ENCODE measurements at regions not wholly inside any gene's neighbourhood (a gene's known extent, or its start where the extent isn't known, plus 50 kb on each side); places are given as distances from the start of the nearest gene placed in this dataset.

DNA sequence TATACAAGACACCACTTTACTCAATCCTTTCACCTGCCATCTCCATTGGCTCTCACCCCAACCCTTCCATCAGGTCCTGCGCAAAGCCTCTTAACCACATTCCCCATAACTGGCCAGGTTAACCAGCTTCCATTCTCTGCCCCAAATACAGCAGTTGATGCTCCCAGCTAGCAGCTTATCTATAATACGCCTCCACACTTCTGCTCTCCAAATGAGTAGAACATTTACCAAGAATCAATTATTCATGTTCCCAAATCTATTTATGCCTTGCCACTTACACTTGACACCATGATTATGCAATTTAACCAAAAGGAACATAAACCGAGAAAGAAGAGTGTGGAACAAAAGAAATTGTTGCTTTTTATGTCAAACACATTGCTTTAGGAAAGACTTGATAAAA lies 103.7 kb upstream of the TPM1 start:
- no peak for DNase-seq

DNA sequence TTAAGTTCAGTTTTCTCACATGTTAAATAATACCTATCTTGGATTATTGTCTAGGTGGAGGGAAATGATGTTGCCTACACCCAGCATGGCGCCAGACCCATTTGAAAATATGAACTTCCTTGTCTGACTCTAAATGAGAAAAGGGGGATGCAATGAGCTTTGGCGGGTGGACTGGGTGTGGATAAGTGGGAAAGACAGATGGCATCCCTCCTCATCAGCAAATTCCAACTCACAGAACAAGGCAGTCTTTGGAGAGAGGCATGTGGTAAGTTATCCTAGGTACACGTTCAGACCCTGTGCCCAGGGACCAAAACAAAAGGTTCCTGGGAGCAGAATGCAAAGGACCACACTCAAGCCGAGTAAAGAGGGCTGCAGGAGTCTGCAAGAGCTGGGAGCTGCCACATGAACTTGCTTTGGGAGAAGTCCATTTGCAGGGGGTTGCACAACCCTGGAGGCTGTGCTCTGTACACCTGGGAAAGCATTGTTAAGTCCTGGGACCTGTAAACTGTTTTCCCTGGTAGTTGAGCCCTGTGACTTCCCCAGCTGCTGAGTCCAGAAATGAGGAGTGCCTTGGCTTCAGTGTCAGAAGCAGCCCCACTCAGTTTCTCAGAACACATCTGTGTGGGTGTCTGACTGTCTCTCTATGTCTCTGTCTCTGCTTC lies 102.3 kb upstream of the TPM1 start:
- DNase-seq, result no peak

DNA sequence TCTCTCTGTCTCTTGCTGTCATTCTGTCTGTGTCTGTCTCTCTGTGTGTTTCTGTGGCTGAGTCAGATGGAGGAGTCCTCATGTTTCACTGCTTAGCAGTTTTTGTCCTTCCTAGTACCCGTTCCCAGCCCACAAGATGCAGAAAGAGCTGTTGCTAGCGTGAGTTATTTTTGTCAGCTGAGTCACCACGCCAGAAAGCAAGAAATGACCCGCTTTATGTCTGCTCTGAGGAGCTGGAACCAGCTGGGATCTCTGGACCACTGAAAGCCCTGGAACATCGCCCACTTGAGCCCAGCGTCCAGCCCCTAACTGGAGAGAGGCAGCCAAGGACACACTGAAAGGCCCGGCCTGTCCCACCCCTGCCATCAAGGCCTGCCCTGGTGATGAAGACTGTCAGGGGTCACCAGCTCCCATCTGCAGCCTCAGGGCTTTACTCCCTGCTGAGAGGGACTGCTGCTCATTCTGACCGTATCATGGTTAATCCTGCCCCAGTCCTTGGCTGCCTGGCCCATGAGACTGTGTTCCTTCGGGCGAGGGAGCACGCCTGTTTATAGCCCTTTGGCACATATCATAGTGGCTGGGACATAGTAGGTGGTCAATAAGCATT lies 101.7 kb upstream of the TPM1 start:
- no peak for DNase-seq

DNA sequence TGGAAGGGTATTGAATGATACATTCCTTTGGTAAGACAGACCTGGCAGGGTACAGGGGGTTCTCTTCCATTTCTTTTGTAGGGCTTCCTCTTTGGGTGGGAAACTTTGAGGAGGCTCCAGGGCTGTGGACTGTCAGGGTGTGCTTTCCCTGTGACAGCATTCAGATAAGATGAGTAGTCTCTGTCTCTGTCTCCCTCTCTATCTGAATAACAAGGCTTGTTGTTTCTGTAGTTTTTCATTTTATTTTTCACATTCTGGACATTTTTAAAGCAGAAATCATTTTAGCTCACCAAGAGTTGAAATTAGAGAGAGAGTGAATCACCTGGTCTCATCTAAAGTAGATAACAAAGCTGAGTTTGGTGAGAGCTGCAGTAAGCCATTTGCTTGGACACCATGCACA lies 100.8 kb upstream of the TPM1 start:
- no peak for DNase-seq

DNA sequence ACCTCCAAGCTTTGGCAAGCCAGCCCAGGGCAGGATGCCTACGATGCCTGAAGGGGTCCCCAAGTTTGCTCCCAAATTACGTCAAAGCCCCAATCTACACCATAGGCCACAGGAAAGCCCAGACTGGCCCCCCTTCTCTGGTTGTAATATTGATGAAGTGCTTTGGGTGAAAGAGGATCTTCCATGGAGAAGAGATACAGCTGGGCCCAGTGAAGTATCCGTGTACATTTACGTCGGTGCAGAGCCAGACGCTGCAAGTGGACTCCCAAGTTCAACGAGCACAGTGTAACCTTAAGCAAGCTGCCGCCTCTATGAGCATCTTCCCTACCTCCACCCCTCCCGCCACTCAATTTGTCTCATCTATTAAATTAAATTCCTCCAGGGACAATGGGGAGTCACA lies 100.1 kb upstream of the TPM1 start:
- DNase-seq, result no peak

DNA sequence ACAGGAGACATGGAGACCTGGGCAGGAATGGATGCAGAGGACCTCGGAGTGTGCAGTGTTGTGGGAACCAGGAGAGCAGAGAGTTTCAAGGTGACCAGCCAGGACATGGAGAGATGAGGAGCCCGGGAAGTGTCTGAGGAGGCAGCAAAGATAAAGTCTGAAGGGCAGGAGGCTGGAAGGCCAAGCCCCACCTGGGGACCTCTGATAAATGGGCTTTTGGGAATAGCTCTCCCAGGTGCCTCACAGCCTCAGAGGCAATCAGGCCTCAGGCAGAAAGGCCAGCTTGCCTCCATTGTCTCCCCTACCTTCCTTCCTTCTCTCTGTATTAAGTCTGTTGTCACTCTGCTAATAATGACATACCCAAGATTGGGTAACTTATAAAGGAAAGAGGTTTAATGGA lies 97.5 kb upstream of the TPM1 start:
- no peak for DNase-seq

DNA sequence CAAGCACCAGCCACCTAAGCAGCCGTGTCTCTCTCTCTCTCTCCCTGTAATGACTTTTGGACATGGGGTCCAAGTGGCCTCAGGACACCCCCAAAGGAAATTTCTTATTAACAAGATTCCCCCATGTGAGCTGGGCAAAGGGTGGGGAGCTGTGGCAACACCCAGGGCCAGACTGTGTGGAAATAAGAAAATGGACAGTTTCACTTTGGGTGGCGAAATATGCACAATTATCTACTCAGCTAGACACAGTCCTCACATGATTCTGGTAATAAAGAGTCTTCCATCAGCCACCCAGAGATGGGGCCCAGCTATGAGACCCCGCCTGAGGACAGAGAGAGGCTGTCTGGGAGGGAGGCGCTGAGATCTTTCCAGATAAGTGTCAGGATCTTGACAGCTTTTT lies 96.8 kb upstream of the TPM1 start:
- no peak for DNase-seq

DNA sequence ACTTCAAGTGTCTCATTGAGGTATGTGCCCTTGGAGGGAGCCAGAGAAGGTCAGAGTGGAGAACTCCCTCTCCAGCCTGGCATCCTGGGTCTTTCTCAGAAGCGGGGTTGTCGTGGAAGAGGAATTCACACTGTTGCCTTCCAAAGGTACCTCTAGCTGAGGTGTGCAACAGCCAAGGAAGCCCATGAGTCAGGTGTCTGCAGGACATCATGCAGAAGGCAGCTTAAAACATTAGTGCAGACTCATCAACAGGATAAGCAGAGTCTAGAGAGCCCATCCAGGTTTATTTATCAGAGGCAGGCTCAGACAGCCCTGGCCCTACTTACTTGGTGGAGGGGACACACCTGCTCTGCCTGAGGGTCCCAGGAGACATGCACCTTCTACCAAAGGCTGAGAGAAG lies 95.6 kb upstream of the TPM1 start:
- DNase-seq, result no peak

DNA sequence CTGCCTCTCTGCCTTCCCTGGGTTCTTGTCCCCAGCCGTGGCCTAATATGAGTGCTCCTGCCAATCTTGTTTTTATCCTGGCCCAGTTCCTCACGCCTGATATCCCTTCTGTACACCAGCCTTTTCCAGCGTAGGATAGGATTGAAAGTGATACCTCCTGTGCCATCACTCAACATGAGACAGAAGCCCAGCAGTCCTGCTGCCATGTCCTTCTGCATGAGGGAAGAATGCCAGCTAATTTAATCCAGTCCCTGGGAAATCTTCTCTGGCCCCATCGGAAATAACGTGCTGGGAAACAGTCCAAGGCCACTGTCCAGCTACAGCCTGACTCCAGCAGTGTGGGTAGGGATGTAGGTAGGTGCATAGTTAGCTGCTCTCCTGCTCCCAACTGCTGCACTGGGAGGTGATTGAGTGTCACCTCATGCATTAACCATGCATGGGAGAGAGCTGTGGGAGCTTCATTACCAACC lies 92.0 kb upstream of the TPM1 start:
- no peak for DNase-seq

DNA sequence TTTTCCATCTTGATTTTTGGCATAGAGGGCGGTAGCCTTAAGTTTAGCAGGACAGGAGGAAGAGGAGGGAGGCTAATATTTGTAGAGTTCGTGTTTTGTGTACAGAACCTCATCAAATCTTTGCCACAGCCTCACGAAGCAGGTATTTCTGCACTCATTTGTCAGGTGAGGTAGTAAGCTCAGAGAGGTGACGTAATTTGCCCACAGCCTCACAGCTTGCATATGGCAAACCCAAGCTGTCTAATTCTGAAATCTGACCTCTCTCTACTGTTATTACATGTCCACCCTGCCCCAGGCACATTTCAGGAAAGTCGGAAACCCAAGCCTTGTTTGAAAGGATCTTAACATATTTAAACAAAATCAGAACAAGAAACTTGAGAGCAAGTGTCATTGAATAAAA lies 91.1 kb upstream of the TPM1 start:
- DNase-seq, result no peak

DNA sequence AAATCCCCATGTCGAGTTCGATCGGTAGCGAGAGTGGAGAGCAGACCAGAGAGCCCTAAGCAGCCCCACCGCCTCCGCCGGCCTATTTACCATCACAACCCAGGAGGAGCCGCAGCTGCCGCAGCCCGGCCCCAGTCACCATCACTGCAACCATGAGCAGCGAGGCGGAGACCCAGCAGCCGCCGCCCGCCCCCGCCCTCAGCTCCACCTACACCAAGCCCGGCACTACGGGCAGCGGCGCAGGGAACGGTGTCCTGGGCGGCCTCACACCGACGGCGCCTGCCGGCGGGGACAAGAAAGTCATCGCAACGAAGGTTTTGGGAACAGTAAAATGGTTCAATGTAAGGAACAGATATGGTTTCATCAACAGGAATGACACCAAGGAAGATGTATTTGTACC lies 89.5 kb upstream of the TPM1 start:
- no peak for DNase-seq

DNA sequence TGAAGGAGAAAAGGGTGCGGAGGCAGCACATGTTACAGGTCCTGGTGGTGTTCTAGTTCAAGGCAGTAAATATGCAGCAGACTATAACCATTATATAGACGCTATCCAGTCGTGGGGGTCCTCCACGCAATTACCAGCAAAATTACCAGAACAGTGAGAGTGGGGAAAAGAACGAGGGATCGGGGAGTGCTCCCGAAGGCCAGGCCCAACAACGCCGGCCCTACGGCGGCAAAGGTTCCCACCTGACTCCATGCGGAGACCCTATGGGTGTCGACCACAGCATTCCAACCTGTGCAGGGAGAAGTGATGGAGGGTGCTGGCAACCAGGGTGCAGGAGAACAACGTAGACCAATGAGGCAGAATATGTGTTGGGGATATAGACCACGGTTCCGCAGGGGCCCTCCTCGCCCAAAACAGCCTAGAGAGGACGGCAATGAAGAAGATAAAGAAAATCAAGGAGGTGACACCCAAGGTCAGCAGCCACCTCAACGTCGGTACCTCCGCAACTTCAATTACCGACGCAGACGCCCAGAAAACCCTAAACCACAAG lies 89.0 kb upstream of the TPM1 start:
- DNase-seq, result no peak

DNA sequence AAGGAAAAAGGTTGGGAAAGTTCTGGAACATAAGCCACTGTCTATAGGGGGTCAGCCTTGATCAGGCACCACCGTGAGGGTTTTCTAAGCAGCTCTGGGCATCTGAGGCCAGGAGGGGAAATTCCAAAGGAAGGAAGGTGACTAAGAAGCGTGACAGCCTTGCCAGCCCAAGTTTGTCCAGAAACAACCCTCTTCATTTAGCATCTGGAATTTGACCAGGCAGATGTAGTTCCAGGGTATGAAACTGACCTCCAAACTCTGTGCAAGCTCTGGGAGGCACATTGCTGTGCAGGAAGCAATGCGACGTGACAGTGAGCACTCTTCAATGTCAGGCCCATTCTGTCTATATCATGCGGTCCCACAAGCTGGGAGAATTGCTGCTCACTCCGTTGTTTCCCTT lies 85.4 kb upstream of the TPM1 start:
- DNase-seq, result no peak

DNA sequence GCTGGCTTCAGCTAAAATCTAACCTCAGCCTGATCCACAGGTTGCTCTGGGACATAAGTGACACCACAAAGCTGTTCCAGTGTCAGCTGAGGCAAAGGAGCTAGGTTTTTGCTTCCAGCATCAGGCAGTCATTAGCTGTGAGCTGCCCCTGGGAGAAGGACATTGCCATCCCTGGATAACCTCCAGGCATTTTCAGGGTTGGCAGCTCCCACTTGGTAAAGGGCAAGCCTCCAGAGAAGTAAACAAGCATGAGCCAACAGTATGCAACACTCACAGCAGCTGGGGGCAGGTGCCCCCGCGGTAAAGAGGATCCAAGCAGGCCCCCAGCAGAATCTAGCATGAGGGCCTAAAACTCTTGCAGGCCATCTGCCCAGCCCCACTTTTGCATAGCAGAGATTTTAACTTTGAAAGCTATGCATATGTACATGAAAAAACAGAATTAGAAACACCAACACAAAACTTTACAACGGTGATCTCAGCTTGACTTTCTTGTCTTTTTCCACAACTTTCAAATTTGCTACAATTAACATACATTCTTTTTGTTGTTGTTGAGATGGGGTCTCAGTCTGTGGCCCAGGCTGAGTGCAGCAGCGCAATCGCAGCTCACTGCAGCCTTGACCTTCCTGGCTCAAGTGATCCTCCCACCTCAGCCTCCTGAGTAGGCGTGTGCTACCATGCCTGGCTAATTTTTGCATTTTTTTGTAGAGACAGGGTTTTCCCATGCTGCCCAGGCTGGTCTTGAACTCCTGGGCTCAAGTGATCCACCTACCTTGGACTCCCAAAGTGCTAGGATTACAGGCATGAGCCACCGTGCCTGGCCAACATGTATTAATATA lies 83.8 kb upstream of the TPM1 start:
- DNase-seq, result no peak

DNA sequence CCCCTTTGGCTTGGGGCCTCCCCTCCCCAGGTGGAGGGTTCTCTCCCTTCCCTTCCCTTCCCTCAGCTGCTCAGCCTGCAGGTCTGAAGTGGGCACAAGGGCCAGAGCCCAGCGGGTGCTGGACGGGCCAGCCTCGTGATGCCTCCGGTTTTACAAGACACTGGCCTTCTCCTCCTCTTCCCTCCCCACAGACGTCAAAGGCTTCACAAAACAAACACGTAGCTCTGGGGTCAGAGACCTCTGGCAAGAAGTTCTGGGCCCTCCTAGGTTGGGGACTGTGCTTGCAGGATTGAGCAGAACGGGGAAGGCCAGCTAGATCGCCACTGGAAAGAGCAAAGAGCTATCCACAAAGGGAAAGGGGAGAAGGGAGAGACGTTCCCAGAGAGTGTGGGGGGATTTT lies 81.4 kb upstream of the TPM1 start:
- no peak for DNase-seq

DNA sequence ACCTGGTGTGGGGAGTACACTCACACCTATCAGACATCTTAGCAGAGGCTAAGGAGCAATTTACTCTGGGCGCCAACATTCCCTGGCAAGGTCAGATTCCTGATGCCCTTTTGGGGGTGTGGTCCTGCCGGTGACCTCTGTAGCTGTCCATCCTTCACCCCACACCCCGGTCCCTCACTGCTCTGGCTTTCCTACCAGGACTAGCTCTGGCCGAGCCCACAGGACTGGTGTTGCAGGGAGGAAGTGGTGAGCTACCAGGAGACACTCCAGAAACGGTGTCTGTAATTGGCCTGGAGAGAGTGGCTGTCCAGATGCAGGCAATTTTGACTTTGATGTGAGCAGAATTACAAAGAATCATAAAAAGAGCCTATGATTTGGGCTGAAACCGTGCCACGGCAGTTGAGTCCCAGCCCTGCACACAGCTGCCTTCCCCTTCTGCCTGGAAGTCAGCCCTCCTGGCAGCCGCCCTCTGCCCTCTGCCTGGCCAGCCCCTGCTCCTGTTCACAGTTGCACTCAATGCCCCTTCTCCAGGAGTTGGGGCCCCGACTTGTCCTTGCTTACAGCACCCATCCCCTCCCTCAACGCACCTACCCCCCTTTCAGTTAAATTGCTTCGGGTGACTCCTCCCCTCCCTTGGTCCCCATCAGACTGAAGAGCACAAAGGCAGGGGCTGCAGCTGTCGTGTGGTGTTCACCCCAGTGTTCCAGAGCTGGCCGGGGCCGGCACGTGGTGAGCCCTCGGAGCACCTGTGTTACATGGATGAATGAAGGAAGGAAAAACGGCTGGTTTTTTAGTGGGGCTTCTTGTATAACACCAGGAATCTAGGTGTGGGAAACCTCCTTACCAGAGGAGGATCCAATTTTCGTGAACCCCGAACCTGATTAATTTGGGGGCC lies 80.2 kb upstream of the TPM1 start:
- DNase-seq, result no peak

DNA sequence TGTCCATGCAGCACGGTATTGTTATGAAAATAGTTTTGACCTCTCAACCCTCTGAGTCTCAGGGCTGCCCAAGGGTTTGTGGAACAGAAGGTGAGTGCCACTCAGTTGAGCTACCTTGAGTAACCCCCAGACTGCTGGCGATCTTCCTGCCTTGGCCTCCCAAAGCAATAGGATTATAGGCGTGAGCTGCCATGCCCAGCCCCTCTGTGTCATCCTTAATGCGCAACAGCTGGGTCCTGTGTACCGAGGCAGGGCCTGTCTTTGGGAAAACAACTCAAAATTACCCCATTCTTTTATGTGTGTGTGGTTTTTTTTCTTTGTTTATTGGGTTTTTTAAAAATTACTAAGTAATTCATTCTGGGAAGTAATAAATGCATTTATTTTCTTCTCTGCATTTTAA lies 78.3 kb upstream of the TPM1 start:
- DNase-seq, result no peak

DNA sequence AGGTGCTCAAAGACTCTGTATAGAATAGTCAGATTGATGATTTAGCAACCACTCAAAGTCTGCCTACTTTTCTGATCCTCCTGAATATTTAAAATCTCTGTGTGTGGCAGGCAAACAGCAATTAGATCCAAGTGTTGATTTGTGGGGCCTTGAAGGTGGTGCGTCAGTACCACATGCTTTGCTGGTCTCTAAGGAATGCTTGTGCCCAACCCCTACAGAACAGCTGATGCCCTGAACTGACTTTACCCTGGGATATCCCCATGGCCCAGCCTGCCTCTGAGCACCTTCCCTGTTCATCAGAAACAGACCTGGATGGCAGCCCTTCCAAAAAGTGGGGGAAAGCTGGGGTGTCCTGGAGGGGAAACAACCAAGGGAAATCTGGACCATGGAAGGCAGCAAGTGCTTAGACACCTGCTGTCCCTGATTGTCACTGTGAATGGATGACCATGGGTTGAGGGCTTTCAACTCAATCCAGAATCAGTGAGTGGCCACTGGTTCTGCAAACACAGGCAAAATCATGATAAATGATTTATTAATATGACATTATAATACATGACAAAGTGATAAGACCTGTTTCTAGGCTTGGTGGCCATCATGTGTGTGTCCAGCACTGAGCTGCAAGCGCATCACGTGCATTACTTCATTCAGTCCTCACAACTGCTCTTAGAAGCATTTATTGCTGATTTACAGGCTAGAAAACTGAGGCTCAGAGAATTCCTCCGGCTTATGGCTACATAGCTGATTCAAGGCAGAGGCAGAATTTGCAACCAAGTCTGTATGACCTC lies 76.1 kb upstream of the TPM1 start:
- DNase-seq, result no peak

DNA sequence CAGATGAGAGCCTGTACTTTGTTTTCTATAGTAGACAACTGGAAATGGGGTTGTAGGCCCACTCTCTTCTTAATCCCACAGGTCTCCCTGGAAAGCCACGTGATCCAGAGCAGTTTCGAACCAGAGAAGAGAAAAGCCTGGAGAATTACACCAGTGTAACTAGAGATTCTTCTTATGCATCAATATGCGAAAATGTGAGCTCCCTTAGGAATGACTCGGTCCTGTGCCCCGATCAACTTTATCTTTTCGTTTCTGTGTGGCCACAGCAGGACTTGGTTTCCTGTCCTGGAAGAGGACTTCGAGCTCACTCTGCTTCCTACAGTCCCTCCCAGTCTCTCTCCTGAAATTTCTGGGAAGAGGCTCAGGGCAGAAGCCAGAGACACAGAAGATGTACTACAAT lies 73.8 kb upstream of the TPM1 start:
- no peak for DNase-seq

DNA sequence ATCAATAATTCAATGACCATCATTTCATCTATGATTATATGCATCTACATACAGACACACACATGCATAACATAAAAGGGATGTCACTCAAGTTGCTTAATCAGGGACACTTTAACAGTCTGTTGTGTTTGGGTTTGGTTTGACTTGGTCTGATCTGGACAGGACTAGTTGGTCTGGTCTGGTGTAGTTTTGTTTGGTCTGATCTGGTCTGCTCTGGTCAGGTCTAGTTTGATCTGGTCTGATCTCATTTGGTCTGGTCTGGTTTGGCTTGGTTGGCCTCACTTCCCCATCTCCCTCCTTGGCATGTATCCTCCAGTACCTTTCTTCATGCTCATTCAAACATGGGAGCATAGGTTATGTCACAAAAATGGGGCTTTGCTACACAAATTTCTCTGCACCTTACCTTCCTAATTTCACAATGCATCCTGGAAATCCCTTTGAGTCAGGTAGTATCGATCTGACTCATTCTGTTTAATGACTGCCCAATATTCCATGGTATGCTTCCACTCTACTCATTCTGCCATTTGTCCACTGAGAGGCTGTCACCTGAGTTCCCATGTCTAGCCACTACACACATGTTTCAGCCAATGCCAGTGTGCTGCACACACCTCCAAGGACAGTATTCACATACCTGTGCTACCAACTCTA lies 73.0 kb upstream of the TPM1 start:
- DNase-seq, result no peak

DNA sequence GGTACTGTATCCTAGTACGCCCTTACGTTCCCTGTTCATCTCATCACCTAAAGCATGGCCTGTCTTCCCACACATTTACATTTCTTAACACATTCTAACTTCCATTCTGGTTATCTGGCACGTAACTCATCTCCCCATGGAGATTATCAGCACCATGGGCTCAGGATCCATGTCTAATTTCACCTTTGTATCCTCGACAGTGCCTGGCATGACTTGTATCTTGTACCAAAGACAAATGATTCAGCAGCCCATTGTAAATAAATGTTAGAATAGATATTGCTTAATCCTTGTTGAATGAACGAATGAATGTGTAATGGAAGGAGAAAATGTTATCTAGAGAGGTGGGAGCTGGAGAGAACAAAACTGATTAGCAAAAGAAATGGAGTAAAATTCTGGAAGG lies 69.7 kb upstream of the TPM1 start:
- DNase-seq, result no peak

DNA sequence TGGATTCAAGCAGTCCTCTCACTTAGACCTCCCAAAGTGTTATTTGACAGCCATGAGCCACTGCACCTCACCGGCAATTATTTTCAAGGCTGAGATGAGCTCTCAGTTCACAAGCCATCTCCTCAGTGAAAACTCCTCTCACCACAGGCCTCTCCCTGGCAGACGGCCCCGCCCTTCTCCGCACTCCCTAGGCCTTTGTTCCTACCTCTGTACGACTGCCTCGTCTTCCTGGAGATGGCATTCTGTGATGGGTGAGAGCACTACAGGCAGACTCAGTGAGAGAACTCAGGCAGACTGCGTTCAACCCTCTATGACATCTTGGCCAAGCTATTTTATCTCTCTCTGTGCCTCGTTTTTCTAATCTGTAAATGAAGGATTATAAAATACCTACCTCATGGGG lies 67.0 kb upstream of the TPM1 start:
- no peak for DNase-seq
